ENCODE measurements at regions not wholly inside any gene's neighbourhood (a gene's known extent, or its start where the extent isn't known, plus 50 kb on each side); places are given as distances from the start of the nearest gene placed in this dataset.

GRCh38 chr10:130499541-130499940 lies 363.4 kb downstream of the GLRX3 start:
- TF ChIP-seq CTCF (IDR thresholded peaks at IDR 0.05) (no peak), POLR2AphosphoS5 (IDR thresholded peaks at IDR 0.05; ENCODE audit: low read depth, low read length) (no peak), REST (IDR thresholded peaks at IDR 0.05; ENCODE audit: insufficient read depth in 1 of 2, low read depth in 2 of 2, low read length in 1 of 2) (no peak)
